NOMO-1 treated with dmso at 0.1 percent for 144 hours (cell line): ENCODE measurements at regions not wholly inside any gene's neighbourhood (a gene's known extent, or its start where the extent isn't known, plus 50 kb on each side); places are given as distances from the start of the nearest gene placed in this dataset.

Source experiments
- DNase-seq: peaks from one replicate; lab custom pipeline; 2025; ENCODE audit not compliant: unreplicated experiment; lab: John Stamatoyannopoulos, UW

GRCh38 chrX:120021927-120022326 is 55.6 kb downstream of the RHOXF2B start:
- DNase-seq = peak; percentile 7

GRCh38 chrX:120020305-120020704 is 57.2 kb downstream of the RHOXF2B start:
- no peak for DNase-seq

DNA sequence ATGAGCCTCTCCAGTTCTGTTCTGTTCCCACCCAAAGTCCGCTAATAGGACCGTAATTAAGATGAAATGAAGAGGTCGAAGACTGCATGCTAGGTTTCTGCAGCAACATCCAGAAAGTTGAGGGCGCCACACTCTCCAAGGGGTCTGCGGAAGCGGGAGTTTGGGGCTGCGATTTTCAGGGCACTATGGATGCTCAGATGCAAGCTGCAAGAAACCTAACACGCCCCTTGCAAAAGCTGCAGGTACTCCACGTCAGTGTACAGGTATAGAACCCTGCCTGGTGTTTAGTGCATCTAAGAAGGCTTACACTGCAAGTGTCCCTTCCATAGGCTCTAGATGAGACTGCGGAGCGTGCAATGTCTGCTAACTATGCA is 61.4 kb downstream of the RHOXF2B start:
- DNase-seq = no peak

GRCh38 chrX:120015145-120016067 is 62.1 kb downstream of the RHOXF2B start:
- DNase-seq = no peak

- no peak for DNase-seq
Measured at GRCh38 chrX:120014354-120015130, 62.9 kb downstream of the RHOXF2B start.

GRCh38 chrX:120001787-120002186 is 58.2 kb upstream of the NKAP start:
- DNase-seq = no peak

DNA sequence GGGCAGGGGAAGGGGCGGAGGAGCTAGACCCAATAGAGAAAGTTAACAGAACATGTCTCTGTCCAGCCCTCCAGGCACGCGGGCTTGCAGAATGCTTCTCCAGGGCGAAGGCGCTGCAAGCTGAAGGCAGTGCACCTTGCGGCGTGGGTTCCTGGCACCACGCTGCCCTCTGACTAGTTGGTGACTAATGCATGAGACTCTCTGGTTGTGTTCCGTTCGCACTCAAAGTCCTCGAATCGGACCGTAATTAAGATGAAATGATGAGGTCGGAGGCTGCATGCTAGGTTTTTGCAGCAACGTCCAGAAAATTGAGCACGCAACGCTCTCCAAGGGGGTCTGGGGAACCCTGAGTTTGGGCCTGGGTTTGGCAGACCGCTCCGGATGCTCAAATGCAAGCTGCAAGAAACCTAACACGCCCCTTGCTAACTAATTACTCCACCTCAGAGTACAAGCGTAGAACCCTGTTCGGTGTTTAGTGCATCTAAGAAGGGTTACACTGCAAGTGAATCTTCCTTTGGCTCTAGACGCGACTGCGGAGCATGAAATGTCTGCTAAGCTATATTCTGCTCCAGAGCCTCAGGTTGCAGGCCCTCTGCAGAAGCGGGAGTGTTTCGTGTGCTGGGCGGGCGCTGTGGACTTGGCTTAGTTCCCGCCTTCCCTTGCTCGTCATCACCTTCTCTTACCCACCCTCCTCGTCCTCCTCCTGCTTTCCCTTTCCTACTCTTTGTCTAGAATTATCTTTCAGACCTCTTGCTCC is 57.1 kb upstream of the NKAP start:
- no peak for DNase-seq

- no peak for DNase-seq
Measured at GRCh38 chrX:119999087-119999634, 55.6 kb upstream of the NKAP start.

DNA sequence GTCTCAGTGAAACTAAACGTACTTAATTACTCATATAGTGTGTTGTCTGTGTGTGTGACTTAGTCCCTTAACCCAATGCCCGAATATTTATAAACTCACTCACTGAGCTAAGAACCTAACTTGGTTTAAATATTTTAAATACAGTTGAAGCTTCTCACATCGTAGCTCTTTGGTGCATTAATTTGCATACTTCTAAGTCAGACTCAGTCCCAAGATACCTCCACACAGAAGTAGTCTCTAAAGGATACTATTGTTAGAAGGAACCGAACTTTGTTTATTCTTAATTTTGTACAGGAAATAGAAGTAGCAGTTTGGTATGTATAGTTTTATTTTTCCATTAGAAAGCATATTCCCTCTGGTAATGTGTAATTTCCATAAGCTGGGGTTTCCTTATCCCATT is 54.0 kb upstream of the NKAP start:
- DNase-seq = no peak

DNA sequence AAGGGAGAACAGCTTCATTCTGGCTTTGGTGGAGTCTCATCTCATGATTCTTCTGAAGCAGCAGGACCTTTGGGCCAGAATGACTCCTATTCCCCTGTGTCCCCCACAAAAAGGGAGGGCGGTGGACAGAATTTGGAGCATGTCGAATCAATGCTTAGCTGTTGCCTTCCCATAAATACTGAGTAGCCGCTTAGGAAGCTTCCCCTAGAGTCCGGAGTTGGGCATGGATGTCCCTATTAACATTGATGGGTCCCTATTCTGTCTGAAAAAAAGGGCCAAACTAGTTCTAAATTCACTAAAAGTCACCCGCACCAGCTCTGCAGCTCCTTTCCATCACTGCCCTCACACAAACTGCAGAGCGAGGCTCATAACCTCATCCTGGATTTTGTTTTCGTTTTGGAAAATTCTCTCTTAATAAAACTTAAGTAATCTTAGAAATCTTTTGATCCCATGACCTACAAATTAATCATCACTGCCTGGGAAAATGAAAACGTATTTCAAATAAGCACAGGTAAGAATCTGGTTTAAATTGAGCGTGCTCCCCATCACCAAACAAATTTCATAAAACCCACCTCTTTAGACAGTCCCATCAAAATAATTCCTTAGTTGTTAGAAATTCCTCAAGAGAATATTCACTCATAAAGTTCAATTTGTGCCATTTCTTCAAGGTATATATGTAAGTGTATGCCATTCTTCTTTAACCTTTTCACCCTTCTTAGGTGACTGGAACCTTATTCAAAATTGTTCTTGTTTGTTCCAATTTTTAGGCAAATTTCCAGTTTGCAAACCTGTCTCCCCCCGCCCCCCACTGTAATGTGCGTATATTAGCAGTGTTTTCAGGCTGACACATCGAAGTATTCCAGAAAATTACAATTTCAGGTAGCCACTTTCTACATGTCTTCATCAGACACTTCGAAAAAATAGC is 53.3 kb upstream of the NKAP start:
- DNase-seq = no peak

DNA sequence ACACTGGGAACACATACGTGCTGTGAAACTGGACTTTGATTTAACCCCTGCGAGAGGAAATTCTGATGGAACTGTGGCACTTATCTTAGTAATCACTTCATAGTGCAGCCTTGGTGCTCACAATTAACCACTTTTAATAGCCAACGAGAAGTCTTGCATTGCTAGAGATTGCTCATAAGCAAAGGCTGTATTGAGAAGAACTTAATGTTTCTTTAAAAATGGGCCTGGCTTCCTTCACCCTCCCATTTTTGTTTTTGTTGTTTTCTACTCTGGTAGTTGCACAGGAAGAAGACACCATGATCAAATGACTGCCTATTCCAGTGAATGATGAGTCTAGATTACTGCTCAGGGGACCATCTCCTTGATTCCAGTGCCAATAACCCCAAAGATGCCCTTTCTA is 52.5 kb upstream of the NKAP start:
- no peak for DNase-seq
